Peyer's patch (tissue), 4 donors: ENCODE measurements at regions not wholly inside any gene's neighbourhood (a gene's known extent, or its start where the extent isn't known, plus 50 kb on each side); places are given as distances from the start of the nearest gene placed in this dataset.

Experiments used
- POLR2A ChIP-seq, 2 donors: fragments of 450-650 bp; IDR thresholded peaks; one replicate each; pipeline ENCODE4 v1.5.1; 2017; ENCODE audit warnings: antibody characterized with exemption in 2 of 2, mild to moderate bottlenecking in 2 of 2, moderate library complexity in 2 of 2
- TF ChIP-seq, protein P1 (sequence below), 6 experiments: fragments of 450-650 bp in 4 of 6; fragments of 200-600 bp in 2 of 6; sonication (generic) in 1 of 6; IDR thresholded peaks; one replicate each; pipeline ENCODE4 v1.5.1; 2017 to 2019; ENCODE audit warnings: antibody characterized with exemption in 6 of 6, mild to moderate bottlenecking in 3 of 6, moderate library complexity in 1 of 6

DNA sequence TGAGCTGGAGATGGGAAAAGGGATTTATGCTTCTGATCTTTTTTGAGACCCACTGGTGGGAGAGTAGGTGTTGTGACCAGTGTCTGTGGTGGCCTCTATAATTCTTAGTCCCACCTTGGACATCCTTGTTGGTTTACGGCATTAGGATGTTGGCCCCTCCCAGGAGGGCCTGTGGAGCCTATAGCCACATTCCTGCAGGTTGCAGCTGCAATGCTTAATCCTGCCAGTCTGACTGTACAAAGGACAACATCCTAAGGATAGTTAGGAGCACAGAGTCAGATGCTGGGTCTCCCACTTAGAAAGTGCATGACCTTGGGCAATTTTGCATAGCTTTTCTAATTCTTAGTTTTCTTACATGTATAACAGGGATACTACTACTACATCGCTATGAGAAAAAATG, 150.9 kb upstream of the SLC38A2 start:
- TF ChIP-seq, protein P1, sequence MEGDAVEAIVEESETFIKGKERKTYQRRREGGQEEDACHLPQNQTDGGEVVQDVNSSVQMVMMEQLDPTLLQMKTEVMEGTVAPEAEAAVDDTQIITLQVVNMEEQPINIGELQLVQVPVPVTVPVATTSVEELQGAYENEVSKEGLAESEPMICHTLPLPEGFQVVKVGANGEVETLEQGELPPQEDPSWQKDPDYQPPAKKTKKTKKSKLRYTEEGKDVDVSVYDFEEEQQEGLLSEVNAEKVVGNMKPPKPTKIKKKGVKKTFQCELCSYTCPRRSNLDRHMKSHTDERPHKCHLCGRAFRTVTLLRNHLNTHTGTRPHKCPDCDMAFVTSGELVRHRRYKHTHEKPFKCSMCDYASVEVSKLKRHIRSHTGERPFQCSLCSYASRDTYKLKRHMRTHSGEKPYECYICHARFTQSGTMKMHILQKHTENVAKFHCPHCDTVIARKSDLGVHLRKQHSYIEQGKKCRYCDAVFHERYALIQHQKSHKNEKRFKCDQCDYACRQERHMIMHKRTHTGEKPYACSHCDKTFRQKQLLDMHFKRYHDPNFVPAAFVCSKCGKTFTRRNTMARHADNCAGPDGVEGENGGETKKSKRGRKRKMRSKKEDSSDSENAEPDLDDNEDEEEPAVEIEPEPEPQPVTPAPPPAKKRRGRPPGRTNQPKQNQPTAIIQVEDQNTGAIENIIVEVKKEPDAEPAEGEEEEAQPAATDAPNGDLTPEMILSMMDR (IDR thresholded peaks at IDR 0.05), result no peak
- TF ChIP-seq POLR2A (IDR thresholded peaks at IDR 0.05), result no peak
